GM12864 (cell line): ENCODE measurements at regions not wholly inside any gene's neighbourhood (a gene's known extent, or its start where the extent isn't known, plus 50 kb on each side); places are given as distances from the start of the nearest gene placed in this dataset.

ENCODE experiments used
- DNase-seq: peaks from one replicate; pipeline ENCODE4 v3.0.0-alpha.2; 2011; ENCODE audit warnings: low read depth
- H3K4me3 ChIP-seq: 2 replicates; pipeline ENCODE4 v1.5.1; 2011; ENCODE audit warnings: mild to moderate bottlenecking, low read depth, low read length, control low read depth
- TF ChIP-seq, protein P1 (sequence below): IDR thresholded peaks from 2 replicates; pipeline ENCODE4 v1.5.1; 2011; ENCODE audit warnings: low read depth, mild to moderate bottlenecking, moderate library complexity, low read length, control low read depth, inconsistent platforms; ENCODE audit errors: missing control alignments

DNA sequence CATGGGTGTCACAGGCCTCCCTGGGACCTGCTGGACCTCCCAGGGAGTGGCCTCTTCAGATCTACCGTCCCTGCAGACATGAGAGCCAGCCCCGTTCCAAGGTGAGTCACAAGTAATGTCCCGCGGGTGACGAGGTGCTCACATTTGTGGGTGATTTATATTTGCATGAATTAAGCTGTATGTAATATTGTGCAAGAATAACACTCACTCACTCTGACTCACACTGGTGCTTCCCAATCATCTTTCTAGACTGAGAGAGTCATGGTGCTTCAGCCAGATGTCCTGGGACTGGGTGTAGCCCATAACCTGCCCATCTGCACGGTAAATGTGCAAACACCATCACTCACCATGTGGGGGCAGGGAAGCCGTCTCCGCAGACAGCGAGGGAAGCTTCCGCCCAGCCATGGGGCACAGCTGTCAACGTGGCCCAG, 347.5 kb upstream of the SALL3 start:
- TF ChIP-seq, protein P1, sequence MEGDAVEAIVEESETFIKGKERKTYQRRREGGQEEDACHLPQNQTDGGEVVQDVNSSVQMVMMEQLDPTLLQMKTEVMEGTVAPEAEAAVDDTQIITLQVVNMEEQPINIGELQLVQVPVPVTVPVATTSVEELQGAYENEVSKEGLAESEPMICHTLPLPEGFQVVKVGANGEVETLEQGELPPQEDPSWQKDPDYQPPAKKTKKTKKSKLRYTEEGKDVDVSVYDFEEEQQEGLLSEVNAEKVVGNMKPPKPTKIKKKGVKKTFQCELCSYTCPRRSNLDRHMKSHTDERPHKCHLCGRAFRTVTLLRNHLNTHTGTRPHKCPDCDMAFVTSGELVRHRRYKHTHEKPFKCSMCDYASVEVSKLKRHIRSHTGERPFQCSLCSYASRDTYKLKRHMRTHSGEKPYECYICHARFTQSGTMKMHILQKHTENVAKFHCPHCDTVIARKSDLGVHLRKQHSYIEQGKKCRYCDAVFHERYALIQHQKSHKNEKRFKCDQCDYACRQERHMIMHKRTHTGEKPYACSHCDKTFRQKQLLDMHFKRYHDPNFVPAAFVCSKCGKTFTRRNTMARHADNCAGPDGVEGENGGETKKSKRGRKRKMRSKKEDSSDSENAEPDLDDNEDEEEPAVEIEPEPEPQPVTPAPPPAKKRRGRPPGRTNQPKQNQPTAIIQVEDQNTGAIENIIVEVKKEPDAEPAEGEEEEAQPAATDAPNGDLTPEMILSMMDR = no peak
- DNase-seq = no peak
- no peak overlapping the region for H3K4me3 ChIP-seq

DNA sequence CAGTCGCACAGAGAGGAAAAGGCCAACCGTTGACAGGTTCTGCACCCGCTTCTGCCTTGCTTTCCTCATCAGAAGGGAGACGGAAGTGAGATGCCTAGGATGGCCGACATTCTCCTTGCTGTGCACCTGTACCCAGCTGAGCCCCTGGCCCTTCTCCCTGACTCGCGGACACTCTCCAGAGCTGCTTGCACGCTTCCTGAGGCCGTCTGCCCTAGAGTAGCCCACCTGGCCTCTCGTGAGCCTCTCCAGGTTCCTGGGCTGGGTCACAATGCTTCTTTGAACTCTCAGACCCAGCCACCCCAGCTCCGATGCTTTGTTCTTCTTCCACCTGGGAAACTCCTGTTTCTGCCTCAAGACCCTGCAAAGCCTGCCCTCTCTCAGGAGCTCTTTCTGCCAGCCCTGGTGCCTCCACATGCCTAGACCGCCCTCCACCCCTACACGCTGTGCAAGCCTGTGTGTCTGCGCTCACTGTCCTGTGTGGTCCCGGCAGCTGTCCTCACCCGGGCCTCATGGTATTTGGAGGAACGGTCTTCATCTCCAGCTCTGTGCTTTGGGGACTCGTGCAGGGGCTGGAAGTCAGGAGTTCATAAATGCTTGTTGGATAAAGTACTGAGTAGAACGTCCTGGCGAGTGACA, 345.4 kb upstream of the SALL3 start:
- TF ChIP-seq, protein P1 = no peak
- no peak for DNase-seq
- no peak overlapping the region for H3K4me3 ChIP-seq

DNA sequence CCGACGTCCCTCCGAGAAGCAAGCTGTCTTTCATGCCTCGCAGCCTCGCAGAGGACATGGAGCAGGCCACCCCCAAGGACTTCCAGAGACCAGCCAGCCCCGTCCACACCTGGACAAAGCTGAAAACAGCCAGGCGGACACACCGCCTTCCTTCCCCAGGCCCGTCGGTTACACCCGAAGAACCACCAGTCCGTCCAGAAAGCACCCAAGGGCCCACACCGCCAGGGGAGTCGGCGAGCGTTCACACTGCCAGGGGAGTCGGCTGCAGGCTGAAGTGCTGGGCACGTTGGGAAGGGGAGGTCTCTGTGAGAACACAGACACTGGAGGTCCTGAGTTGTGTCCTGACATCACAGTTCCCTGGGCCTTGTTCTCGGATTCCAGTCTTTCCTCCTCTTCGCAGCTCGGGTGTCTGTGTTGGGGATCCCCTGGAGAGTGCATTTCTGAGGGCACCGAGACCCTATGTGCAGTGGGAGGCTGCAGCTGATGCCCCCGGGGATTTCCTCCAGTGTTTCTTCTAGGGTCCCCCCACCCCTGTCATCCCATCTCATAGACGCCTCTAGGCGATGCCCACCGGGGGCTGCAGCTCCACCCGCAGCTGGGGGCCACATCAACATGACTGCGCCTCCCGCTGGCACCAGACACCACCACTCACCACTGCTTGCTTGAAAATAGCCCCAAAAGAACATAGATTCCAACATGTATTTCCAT, 344.4 kb upstream of the SALL3 start:
- TF ChIP-seq, protein P1 = no peak
- no peak overlapping the region for H3K4me3 ChIP-seq
- DNase-seq = no peak

DNA sequence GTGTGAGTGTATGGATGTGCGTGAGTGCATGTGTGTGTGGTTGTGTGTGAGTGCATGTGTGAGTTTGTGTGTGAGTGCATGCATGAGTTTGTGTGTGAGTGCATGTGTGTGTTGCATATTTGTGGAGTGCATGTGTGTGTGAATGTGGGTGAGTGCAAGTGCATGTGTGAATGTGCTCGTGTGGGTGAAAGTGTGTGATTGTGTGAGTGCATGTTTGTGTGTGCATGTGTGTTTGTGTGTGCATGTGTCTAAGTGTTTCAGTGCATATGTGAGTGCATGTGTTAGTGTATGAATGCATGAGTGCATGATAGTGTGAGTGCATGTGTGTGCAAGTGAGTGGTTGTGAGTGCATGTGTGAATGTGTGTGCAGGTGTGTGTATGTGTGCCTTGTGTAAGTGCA, 343.4 kb upstream of the SALL3 start:
- TF ChIP-seq, protein P1 = no peak
- no peak overlapping the region for H3K4me3 ChIP-seq
- no peak for DNase-seq

DNA sequence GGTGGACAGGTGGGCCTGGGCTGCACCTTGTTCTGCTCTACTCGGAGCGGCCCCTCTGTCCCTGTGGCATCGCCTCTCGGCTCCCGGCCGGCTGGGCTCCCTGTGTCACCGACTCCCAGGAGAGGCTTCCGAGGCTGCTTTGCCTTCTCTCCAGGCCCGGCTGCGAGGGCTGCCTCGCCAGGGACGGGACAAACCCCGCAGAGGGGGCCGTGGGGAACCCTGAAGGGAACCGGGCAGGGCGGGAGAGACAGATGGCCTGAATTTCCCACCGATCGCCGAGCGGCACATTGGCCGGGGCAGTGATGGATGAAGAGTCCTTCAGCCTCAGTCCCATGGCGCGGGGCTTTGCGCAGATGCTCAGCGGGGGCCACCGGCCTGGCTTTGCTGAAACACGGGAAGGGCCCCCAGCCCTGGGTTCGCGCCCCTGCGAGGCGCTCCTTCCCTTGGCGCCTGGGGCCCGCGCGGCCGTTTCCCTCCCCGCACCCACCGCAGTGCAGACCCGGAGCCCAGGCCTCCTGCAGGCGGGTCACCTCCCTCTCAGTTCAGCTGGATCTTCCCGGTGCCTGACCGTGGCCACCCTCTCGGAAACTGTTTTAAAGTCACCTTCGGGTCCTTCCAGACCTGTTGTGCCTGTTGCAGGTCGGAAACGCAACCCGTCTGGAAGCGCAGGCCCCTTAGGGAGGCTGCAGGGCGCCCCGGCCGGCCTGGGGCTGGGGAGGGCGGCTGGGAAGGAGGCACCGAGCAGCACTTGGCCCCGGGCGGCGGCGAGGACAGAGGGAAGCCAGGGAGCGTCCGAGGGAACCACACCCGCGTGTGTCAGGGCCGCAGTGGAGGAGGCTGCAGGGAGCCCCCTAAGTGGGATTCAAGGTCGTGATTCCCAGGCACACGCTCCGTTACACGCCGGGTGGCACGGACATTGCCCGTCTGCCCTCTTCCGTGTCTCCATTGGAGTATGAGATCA, 341.9 kb upstream of the SALL3 start:
- no peak overlapping the region for H3K4me3 ChIP-seq
- DNase-seq = no peak
- TF ChIP-seq, protein P1 = no peak

DNA sequence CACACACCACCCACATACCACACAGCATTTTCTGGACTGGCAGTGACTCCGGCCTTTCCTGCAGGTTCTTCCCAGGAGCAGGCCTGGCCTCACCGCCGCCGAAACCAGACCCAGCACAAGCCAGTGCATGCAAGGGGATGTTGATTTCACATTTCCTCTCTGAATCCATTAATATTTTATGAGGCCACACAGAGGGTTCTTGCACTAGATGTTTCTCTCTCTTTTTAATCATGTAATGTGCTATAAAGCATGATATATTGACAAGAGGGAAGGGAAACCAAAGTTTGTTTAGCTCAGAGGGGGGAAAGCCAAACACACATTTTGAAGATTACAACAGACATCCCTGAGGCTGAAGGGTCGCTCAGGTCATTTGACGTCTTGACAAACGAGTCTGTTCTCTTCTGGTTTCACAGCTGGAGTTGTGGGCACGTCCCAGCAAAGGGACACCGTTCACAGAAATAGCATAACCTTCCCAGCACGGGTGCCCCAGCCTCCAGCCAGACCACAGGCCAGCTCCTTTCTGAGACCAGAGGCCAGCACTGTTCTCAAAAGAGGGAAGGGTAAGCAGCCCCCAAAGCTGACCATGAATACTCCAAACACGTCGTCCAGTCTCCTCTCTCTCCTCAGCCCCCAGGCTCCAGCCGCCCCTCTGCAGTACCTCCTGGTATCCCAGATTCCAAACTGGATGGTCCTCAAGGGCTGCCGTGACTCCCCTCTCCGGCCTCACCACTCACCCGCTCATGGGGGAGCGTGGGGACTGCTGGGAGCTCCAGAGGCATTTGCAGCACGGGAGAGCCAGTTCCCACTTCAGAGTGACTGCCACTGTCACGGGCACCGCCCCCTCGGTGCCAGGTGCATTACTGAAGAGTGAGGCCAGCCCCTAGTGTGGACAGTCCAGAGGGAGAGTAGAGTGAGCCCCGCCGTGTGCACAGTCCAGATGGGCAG, 340.3 kb upstream of the SALL3 start:
- no peak for DNase-seq
- no peak overlapping the region for H3K4me3 ChIP-seq
- TF ChIP-seq, protein P1 = no peak
